A549 (cell line): ENCODE measurements at regions not wholly inside any gene's neighbourhood (a gene's known extent, or its start where the extent isn't known, plus 50 kb on each side); places are given as distances from the start of the nearest gene placed in this dataset.

ENCODE experiments used
- ATAC-seq, 2 experiments: fragments of 200-7000 bp in 1 of 2; fragments of >200 bp in 1 of 2; cut with Nextera tagmentation in 1 of 2; cut with Tn5 transposase in 1 of 2; 3 replicates each; pipeline versions ENCODE4 v1.8.0 to v1.9.1; 2018 to 2020; ENCODE audit warnings: mild to moderate bottlenecking in 1 of 2, moderate library complexity in 1 of 2
- CTCF ChIA-PET: fragments of 300-600 bp; sonication (Branson Sonifier 250); formaldehyde crosslinking; extraction: SDS; loops from one replicate; lab custom pipeline; 2021; ENCODE audit warnings: antibody characterized with exemption, inconsistent platforms; lab: Yijun Ruan, JAX
- POLR2A ChIA-PET: fragments of 350-600 bp; formaldehyde crosslinking; extraction: SDS; loops from one replicate; lab custom pipeline; 2021; ENCODE audit warnings: antibody characterized with exemption, inconsistent platforms; lab: Yijun Ruan, JAX
- DNase-seq, 2 experiments: peaks; one replicate each; pipeline versions ENCODE4 v3.0.0 to v3.0.0-alpha.2; 2011 to 2016; ENCODE audit warnings: low read depth in 1 of 2, low spot score in 1 of 2
- FAIRE-seq: peaks from 2 replicates; lab custom pipeline; 2011; peaks lifted over from hg19 to GRCh38; lab: Jason Lieb, UNC
- H3K27ac ChIP-seq, 2 experiments: fragments of >200 bp; sonication (Bioruptor Twin); formaldehyde crosslinking; 3 replicates each; pipeline ENCODE4 v1.5.1; 2016 to 2017
- H3K4me1 ChIP-seq: fragments of >200 bp; sonication (Bioruptor Twin); formaldehyde crosslinking; 3 replicates; pipeline ENCODE4 v1.6.1; 2016
- H3K4me2 ChIP-seq: fragments of >200 bp; sonication (Bioruptor Twin); formaldehyde crosslinking; 3 replicates; pipeline ENCODE4 v1.6.1; 2016
- H3K4me3 ChIP-seq: fragments of >200 bp; sonication (Bioruptor Twin); formaldehyde crosslinking; 3 replicates; pipeline ENCODE4 v1.5.1; 2016
- H3K9me3 ChIP-seq: fragments of >200 bp; sonication (Bioruptor Twin); formaldehyde crosslinking; 3 replicates; pipeline ENCODE4 v1.6.1; 2016
- BHLHE40 ChIP-seq: IDR thresholded peaks from 2 replicates; pipeline ENCODE4 v1.6.1; 2012; ENCODE audit warnings: low read depth, low read length, inconsistent platforms
- CBX8 ChIP-seq: fragments of 200-600 bp; sonication (generic); IDR thresholded peaks from 2 replicates; pipeline ENCODE4 v1.6.1; 2016
- CEBPB ChIP-seq, 2 experiments: fragments of >200 bp in 1 of 2; sonication (Bioruptor Twin) in 1 of 2; formaldehyde crosslinking in 1 of 2; IDR thresholded peaks; 2 replicates each; pipeline ENCODE4 v1.6.1; 2012 to 2016
- CHD4 ChIP-seq: fragments of 200-600 bp; sonication (generic); IDR thresholded peaks from 2 replicates; pipeline ENCODE4 v1.6.1; 2016; ENCODE audit warnings: antibody characterized with exemption, mild to moderate bottlenecking, borderline replicate concordance
- EHMT2 ChIP-seq: fragments of 200-600 bp; sonication (generic); IDR thresholded peaks from 2 replicates; pipeline ENCODE4 v1.6.1; 2016; ENCODE audit warnings: antibody characterized with exemption, low read depth, mild to moderate bottlenecking, moderate library complexity
- EP300 ChIP-seq, 2 experiments: fragments of >200 bp; sonication (Bioruptor Twin); formaldehyde crosslinking; IDR thresholded peaks; 2 replicates in 1 of 2; 3 replicates in 1 of 2; pipeline ENCODE4 v1.6.1; 2016 to 2017
- ESRRA ChIP-seq: fragments of 150-350 bp; IDR thresholded peaks from 2 replicates; pipeline ENCODE4 v1.6.1; 2014; ENCODE audit warnings: mild to moderate bottlenecking, low read length, borderline replicate concordance
- FOSB ChIP-seq: fragments of 250-450 bp; sonication (Bioruptor Pico); IDR thresholded peaks from 2 replicates; pipeline ENCODE4 v1.5.0; 2020; ENCODE audit warnings: mild to moderate bottlenecking, moderate library complexity
- HEYL ChIP-seq: fragments of 250-450 bp; sonication (Bioruptor Pico); IDR thresholded peaks from 2 replicates; pipeline ENCODE4 v1.8.0; 2021; ENCODE audit warnings: mild to moderate bottlenecking, moderate library complexity
- HOXA7 ChIP-seq: fragments of 250-450 bp; sonication (Bioruptor Pico); IDR thresholded peaks from 2 replicates; pipeline ENCODE4 v1.5.0; 2020; ENCODE audit warnings: mild to moderate bottlenecking, moderate library complexity
- HOXB5 ChIP-seq: fragments of 250-450 bp; sonication (Bioruptor Pico); IDR thresholded peaks from 2 replicates; pipeline ENCODE4 v1.5.0; 2020; ENCODE audit warnings: mild to moderate bottlenecking, moderate library complexity
- JUN ChIP-seq, 2 experiments: fragments of >200 bp; sonication (Bioruptor Twin); formaldehyde crosslinking; IDR thresholded peaks; 2 replicates in 1 of 2; 3 replicates in 1 of 2; pipeline ENCODE4 v1.6.1; 2016 to 2017
- MAZ ChIP-seq: fragments of 150-350 bp; IDR thresholded peaks from 2 replicates; pipeline ENCODE4 v1.6.1; 2014; ENCODE audit warnings: antibody characterized with exemption, low read depth, low read length, borderline replicate concordance
- RNF2 ChIP-seq: fragments of 200-600 bp; sonication (generic); IDR thresholded peaks from 2 replicates; pipeline ENCODE4 v1.6.1; 2016; ENCODE audit warnings: low read depth, mild to moderate bottlenecking, antibody characterized with exemption, moderate library complexity, borderline replicate concordance
- SMC3 ChIP-seq: fragments of >200 bp; sonication (Bioruptor Twin); formaldehyde crosslinking; IDR thresholded peaks from 3 replicates; pipeline ENCODE4 v1.6.1; 2018; ENCODE audit warnings: inconsistent platforms
- SREBF2 ChIP-seq: fragments of 450-650 bp; IDR thresholded peaks from 2 replicates; pipeline ENCODE4 v1.6.1; 2014; ENCODE audit warnings: mild to moderate bottlenecking, moderate library complexity
- TFCP2L1 ChIP-seq: fragments of 250-450 bp; sonication (Bioruptor Pico); IDR thresholded peaks from 2 replicates; pipeline ENCODE4 v1.5.0; 2021; ENCODE audit warnings: mild to moderate bottlenecking
- TP53 ChIP-seq: fragments of 250-450 bp; sonication (Bioruptor Pico); IDR thresholded peaks from 2 replicates; pipeline ENCODE4 v1.5.0; 2021; ENCODE audit warnings: mild to moderate bottlenecking, moderate library complexity
- ZNF302 ChIP-seq: fragments of 250-450 bp; sonication (Bioruptor Pico); IDR thresholded peaks from 2 replicates; pipeline ENCODE4 v1.9.0; 2021; ENCODE audit warnings: inconsistent platforms, mild to moderate bottlenecking, moderate library complexity
- whole genome bisulfite sequencing: methylation state at CpG from one replicate; pipeline ENCODE4 v1.1.6; 2017; ENCODE audit errors: missing lambda C conversion rate; 5-methylcytosine and 5-hydroxymethylcytosine counted together
- TF ChIP-seq, protein P1 (sequence below): fragments of >200 bp; sonication (Bioruptor Twin); formaldehyde crosslinking; IDR thresholded peaks from 3 replicates; pipeline ENCODE4 v1.6.1; 2016
- TF ChIP-seq, protein P2 (sequence below): IDR thresholded peaks from 2 replicates; pipeline ENCODE4 v1.6.1; 2012
- TF ChIP-seq, protein P3 (sequence below): fragments of 150-350 bp; IDR thresholded peaks from 2 replicates; pipeline ENCODE4 v1.6.1; 2014; ENCODE audit warnings: low read depth, mild to moderate bottlenecking, low read length
- TF ChIP-seq, protein P4 (sequence below): fragments of >200 bp; sonication (Bioruptor Twin); formaldehyde crosslinking; IDR thresholded peaks from 2 replicates; pipeline ENCODE4 v1.6.1; 2016

DNA sequence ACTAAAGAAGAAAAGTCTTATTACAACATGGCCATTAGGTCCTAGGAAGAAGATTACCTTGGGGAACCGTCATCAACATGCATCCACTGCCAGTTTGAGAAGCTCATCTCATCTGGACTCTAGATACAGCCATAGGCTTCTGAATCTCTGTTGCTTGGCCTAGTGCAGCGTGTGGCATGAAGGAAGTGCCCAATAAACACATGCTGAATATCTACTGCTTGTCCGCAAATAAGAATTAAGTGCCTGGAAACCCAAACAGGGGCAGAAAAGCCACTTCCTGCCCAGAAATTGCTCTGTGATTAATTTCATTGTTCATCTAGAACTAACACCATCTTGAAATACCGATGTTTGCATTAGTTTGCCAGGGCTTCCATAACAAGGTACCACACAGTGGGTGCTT, 241.1 kb upstream of the KLF3 start (continued):
- no peak for TF ChIP-seq HOXB5 (CRISPR knock-in tag)
- no peak for TF ChIP-seq CHD4
- TF ChIP-seq EP300 (IDR thresholded peaks at IDR 0.05): no peak
- no peak for TF ChIP-seq FOSB (CRISPR knock-in tag)
- TF ChIP-seq, protein P1, sequence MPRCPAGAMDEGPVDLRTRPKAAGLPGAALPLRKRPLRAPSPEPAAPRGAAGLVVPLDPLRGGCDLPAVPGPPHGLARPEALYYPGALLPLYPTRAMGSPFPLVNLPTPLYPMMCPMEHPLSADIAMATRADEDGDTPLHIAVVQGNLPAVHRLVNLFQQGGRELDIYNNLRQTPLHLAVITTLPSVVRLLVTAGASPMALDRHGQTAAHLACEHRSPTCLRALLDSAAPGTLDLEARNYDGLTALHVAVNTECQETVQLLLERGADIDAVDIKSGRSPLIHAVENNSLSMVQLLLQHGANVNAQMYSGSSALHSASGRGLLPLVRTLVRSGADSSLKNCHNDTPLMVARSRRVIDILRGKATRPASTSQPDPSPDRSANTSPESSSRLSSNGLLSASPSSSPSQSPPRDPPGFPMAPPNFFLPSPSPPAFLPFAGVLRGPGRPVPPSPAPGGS: no peak
- TF ChIP-seq TFCP2L1: no peak
- no peak for TF ChIP-seq ESRRA

DNA sequence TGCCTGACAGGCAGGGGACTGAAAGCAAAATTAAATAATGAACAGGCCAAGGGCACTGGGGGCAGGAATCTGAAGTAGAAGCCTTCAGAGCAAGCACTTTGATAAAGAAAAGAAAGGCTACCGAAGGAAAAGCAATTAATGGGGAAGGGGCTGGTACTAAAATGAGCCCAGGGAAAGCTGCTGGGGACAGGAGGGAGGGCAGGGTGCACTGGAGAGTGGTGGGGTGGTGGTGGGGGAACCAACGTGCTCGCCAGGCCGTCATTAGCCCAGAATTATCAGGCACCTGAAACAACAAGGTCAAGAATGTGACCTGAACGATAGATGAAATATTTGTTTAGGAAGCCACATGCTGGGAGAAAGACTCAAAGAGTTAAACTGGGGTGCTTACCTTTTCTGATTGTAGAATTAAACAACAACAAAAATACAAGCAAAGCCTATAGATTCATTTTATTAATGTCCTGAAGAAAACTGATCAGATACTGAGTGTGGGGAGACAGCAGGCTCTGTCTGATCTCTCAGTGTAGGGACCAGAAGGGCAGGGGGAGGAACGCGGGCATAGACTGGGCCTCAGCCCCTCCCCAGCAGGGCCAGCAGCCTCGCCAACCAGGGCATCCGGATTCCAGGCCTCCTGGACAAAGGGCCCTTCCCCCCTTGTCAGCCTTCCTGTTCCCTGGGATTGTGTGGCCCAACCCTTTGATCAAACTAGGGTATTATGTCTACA, 239.7 kb upstream of the KLF3 start:
- Histone ChIP-seq H3K4me1 (no peaks in the 10 kb centered on the region), H3K9me3 (no peaks in the 10 kb centered on the region), H3K4me3 (no peak overlapping the region), H3K4me2 (no peak overlapping the region), H3K27ac (no peak overlapping the region)
- FAIRE-seq: no peak
- ATAC-seq: no peak
- POLR2A ChIA-PET: no interaction called here
- no peak for TF ChIP-seq HEYL (CRISPR knock-in tag)
- no peak for TF ChIP-seq JUN (IDR thresholded peaks at IDR 0.05)
- no peak for TF ChIP-seq CHD4
- TF ChIP-seq, protein P2, sequence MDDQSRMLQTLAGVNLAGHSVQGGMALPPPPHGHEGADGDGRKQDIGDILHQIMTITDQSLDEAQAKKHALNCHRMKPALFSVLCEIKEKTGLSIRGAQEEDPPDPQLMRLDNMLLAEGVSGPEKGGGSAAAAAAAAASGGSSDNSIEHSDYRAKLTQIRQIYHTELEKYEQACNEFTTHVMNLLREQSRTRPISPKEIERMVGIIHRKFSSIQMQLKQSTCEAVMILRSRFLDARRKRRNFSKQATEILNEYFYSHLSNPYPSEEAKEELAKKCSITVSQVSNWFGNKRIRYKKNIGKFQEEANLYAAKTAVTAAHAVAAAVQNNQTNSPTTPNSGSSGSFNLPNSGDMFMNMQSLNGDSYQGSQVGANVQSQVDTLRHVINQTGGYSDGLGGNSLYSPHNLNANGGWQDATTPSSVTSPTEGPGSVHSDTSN: no peak
- no peak for TF ChIP-seq MAZ
- no peak for TF ChIP-seq SMC3
- no peak for TF ChIP-seq BHLHE40
- TF ChIP-seq CEBPB (IDR thresholded peaks at IDR 0.05): no peak
- DNase-seq: no peak
- CTCF ChIA-PET: interaction anchor here (0.6 kb wide), 1 partner anchor 67 kb away, joined by 3 read pairs; no protein-coding TSS in a partner anchor
- 61% methylated on average over 9 of the region's 9 CpGs for WGBS

DNA sequence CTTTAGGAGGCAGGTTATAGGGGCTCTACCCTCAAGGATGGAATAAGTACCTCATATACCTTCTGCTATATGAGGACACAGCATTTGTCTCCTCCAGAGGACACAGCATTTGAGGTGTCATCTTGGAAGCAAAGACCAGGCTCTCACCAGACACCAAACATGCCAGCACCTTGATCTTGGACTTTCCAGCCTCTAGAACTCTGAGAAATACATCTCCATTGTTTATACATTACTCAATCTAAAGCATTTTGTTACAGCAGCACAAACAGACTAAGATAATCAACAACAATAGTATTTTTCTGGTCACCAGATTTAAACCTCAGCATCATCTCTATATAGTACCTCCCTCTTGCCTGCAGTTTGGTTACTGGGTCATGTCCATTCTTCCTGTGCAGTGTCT, 237.5 kb upstream of the KLF3 start:
- DNase-seq (no peak), ATAC-seq (no peak), FAIRE-seq (no peak)
- no peak for TF ChIP-seq ESRRA
- no peak for TF ChIP-seq TP53 (CRISPR knock-in tag)
- no peak for TF ChIP-seq CBX8
- TF ChIP-seq EHMT2: no peak
- TF ChIP-seq, protein P3, sequence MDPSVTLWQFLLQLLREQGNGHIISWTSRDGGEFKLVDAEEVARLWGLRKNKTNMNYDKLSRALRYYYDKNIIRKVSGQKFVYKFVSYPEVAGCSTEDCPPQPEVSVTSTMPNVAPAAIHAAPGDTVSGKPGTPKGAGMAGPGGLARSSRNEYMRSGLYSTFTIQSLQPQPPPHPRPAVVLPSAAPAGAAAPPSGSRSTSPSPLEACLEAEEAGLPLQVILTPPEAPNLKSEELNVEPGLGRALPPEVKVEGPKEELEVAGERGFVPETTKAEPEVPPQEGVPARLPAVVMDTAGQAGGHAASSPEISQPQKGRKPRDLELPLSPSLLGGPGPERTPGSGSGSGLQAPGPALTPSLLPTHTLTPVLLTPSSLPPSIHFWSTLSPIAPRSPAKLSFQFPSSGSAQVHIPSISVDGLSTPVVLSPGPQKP: no peak
- TF ChIP-seq HOXA7 (CRISPR knock-in tag): no peak
- TF ChIP-seq ZNF302 (CRISPR knock-in tag): no peak
- TF ChIP-seq SREBF2: no peak
- TF ChIP-seq RNF2: no peak
- TF ChIP-seq, protein P4, sequence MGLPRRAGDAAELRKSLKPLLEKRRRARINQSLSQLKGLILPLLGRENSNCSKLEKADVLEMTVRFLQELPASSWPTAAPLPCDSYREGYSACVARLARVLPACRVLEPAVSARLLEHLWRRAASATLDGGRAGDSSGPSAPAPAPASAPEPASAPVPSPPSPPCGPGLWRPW: no peak
- H3K4me2 ChIP-seq: no peak overlapping the region
- POLR2A ChIA-PET: no interaction called here
- no peak overlapping the region for H3K27ac ChIP-seq
- CTCF ChIA-PET: no interaction called here
- no peaks in the 10 kb centered on the region for H3K9me3 ChIP-seq
- no peak overlapping the region for H3K4me3 ChIP-seq
- H3K4me1 ChIP-seq: no peaks in the 10 kb centered on the region
